NB4 (cell line): ENCODE measurements at regions not wholly inside any gene's neighbourhood (a gene's known extent, or its start where the extent isn't known, plus 50 kb on each side); places are given as distances from the start of the nearest gene placed in this dataset.
"Not testable (repeated sequence)": the region's sequence is repeated elsewhere in the genome, so short reads cannot be mapped to it uniquely, and the experiment has no call there.

Source experiments
- CTCF ChIP-seq: IDR thresholded peaks from one replicate; pipeline ENCODE4 v1.5.1; 2012; ENCODE audit warnings: low read depth, low read length
- MAX ChIP-seq: IDR thresholded peaks from 2 replicates; pipeline ENCODE4 v1.6.1; 2011; ENCODE audit warnings: low read depth, low read length
- MYC ChIP-seq: IDR thresholded peaks from 2 replicates; pipeline ENCODE4 v1.6.1; 2011; ENCODE audit warnings: low read depth, low read length
- POLR2A ChIP-seq: IDR thresholded peaks from 2 replicates; pipeline ENCODE4 v1.6.1; 2011; ENCODE audit warnings: mild to moderate bottlenecking; ENCODE audit not compliant: insufficient read length; ENCODE audit errors: extremely low read depth

- TF ChIP-seq CTCF, POLR2A, MAX, MYC: not testable (repeated sequence)
These were observed 699.9 kb upstream of the TPTE start for GRCh38 chr21:9821472-9821871.
